OCI-LY3 (cell line): ENCODE measurements at regions not wholly inside any gene's neighbourhood (a gene's known extent, or its start where the extent isn't known, plus 50 kb on each side); places are given as distances from the start of the nearest gene placed in this dataset.

Source experiments
- H2AFZ ChIP-seq: fragments of 200-600, 300-600 bp; shearing (Covaris generic); 2 replicates; pipeline ENCODE4 v1.6.0; 2014; ENCODE audit warnings: antibody characterized with exemption, low read depth, low read length
- H3K27ac ChIP-seq: fragments of 200-600, 300-600 bp; sonication (generic); 2 replicates; pipeline ENCODE4 v1.5.1; 2014; ENCODE audit warnings: mild to moderate bottlenecking, low read length, moderate library complexity, mixed read lengths
- H3K27me3 ChIP-seq: fragments of 200-600, 300-600 bp; sonication (generic); 2 replicates; pipeline ENCODE4 v1.6.1; 2014; ENCODE audit warnings: low read depth, low read length, mixed read lengths
- H3K36me3 ChIP-seq: fragments of 200-600, 300-600 bp; sonication (generic); replicated peaks from 2 replicates; pipeline ENCODE3; 2014; ENCODE audit warnings: low read depth, low read length, mixed read lengths
- H3K4me1 ChIP-seq: fragments of 300-600, 200-600 bp; sonication (generic); 2 replicates; pipeline ENCODE4 v1.6.1; 2014; ENCODE audit warnings: low read length, mixed read lengths
- H3K4me2 ChIP-seq: fragments of 200-600, 300-600 bp; sonication (generic); 2 replicates; pipeline ENCODE4 v1.6.1; 2014; ENCODE audit warnings: low read length, mixed read lengths
- H3K4me3 ChIP-seq: fragments of 300-600, 200-600 bp; sonication (generic); 2 replicates; pipeline ENCODE4 v1.5.1; 2014; ENCODE audit warnings: antibody characterized with exemption, mild to moderate bottlenecking, low read length, moderate library complexity
- H3K79me2 ChIP-seq: fragments of 300-600, 200-600 bp; shearing (Covaris generic); 2 replicates; pipeline ENCODE4 v1.6.1; 2014; ENCODE audit warnings: mild to moderate bottlenecking, low read length, mixed read lengths
- H3K9ac ChIP-seq: fragments of 300-600, 200-600 bp; shearing (Covaris generic); 2 replicates; pipeline ENCODE4 v1.6.0; 2014; ENCODE audit warnings: mild to moderate bottlenecking, low read length, moderate library complexity
- H3K9me3 ChIP-seq: fragments of 200-600, 300-600 bp; shearing (Covaris generic); 2 replicates; pipeline ENCODE4 v1.6.1; 2014; ENCODE audit warnings: low read length, mixed read lengths; ENCODE audit not compliant: insufficient read depth
- H4K20me1 ChIP-seq: fragments of 200-600, 300-600 bp; sonication (generic); 2 replicates; pipeline ENCODE4 v1.6.1; 2016; ENCODE audit warnings: low read length, mixed read lengths; ENCODE audit not compliant: insufficient read depth
- EZH2phosphoT487 ChIP-seq: fragments of 200-600 bp; shearing (Covaris generic); IDR thresholded peaks from 2 replicates; pipeline ENCODE4 v1.6.1; 2018; ENCODE audit warnings: antibody characterized with exemption, mixed run types, low read depth
- TF ChIP-seq, protein P1 (sequence below): fragments of 200-600, 300-600 bp; sonication (generic); IDR thresholded peaks from 2 replicates; pipeline ENCODE4 v1.5.1; 2014; ENCODE audit warnings: antibody characterized with exemption, low read length, low read depth

GRCh38 chr12:76240281-76240680 is 107.9 kb downstream of the BBS10 start:
- Histone ChIP-seq H3K4me1 (no peaks in the 10 kb centered on the region), H3K9ac (no peak overlapping the region), H4K20me1 (no peaks in the 10 kb centered on the region), H3K4me3 (no peak overlapping the region), H3K27me3 (no peaks in the 10 kb centered on the region), H3K9me3 (no peaks in the 10 kb centered on the region), H3K79me2 (no peaks in the 10 kb centered on the region), H3K27ac (no peak overlapping the region), H3K4me2 (no peak overlapping the region), H3K36me3 (no peaks in the 10 kb centered on the region), H2AFZ (no peak overlapping the region)
- TF ChIP-seq, protein P1, sequence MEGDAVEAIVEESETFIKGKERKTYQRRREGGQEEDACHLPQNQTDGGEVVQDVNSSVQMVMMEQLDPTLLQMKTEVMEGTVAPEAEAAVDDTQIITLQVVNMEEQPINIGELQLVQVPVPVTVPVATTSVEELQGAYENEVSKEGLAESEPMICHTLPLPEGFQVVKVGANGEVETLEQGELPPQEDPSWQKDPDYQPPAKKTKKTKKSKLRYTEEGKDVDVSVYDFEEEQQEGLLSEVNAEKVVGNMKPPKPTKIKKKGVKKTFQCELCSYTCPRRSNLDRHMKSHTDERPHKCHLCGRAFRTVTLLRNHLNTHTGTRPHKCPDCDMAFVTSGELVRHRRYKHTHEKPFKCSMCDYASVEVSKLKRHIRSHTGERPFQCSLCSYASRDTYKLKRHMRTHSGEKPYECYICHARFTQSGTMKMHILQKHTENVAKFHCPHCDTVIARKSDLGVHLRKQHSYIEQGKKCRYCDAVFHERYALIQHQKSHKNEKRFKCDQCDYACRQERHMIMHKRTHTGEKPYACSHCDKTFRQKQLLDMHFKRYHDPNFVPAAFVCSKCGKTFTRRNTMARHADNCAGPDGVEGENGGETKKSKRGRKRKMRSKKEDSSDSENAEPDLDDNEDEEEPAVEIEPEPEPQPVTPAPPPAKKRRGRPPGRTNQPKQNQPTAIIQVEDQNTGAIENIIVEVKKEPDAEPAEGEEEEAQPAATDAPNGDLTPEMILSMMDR: no peak
- TF ChIP-seq EZH2phosphoT487: no peak

GRCh38 chr12:76238688-76239087 is 109.5 kb downstream of the BBS10 start:
- Histone ChIP-seq H3K4me2 (no peak overlapping the region), H3K9me3 (no peaks in the 10 kb centered on the region), H3K9ac (no peak overlapping the region), H3K4me1 (no peaks in the 10 kb centered on the region), H3K79me2 (no peaks in the 10 kb centered on the region), H3K4me3 (no peak overlapping the region), H4K20me1 (no peaks in the 10 kb centered on the region), H3K36me3 (no peaks in the 10 kb centered on the region), H3K27ac (no peak overlapping the region), H2AFZ (no peak overlapping the region), H3K27me3 (no peaks in the 10 kb centered on the region)
- TF ChIP-seq, protein P1: no peak
- TF ChIP-seq EZH2phosphoT487: no peak

DNA sequence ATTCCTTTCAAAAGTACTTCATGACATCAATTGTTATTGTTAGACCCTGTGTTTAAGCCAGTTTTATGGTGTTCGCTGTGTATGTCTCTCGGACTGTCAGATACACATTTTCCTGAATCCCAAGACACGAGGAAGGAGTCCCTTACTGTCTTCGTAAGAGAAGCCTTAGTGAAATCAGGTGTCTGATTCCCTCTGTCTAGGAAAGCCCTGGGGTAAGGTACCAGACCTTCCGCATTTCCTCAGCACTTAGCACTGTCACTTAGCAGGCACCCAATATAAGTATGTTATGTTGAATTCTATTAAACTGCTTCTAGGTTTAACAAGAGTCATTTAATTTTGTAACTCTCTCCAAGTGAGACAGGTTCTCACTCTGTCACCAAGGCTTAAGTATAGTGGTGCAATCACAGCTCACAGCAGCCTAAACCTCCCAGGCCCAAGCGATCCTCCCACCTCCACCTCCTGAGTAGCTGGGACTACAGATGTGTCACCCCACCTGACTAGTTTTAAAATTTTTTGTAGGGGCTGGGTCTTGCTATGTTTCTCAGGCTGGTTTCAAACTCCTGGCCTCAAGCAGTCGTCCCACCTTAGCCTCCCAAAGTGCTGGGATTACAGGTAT is 111.0 kb downstream of the BBS10 start:
- Histone ChIP-seq H3K4me1 (no peaks in the 10 kb centered on the region), H3K9ac (no peak overlapping the region), H3K27me3 (no peaks in the 10 kb centered on the region), H3K79me2 (no peaks in the 10 kb centered on the region), H3K4me2 (no peak overlapping the region), H3K27ac (no peak overlapping the region), H2AFZ (no peak overlapping the region), H3K36me3 (no peaks in the 10 kb centered on the region), H4K20me1 (no peaks in the 10 kb centered on the region), H3K9me3 (no peaks in the 10 kb centered on the region), H3K4me3 (no peak overlapping the region)
- TF ChIP-seq, protein P1: no peak
- TF ChIP-seq EZH2phosphoT487: no peak

- TF ChIP-seq, protein P1: no peak
- TF ChIP-seq EZH2phosphoT487: no peak
- H3K79me2 ChIP-seq: no peaks in the 10 kb centered on the region
- H3K9ac ChIP-seq: no peak overlapping the region
- H3K36me3 ChIP-seq: no peaks in the 10 kb centered on the region
- no peaks in the 10 kb centered on the region for H3K27me3 ChIP-seq
- no peak overlapping the region for H3K4me2 ChIP-seq
- H4K20me1 ChIP-seq: no peaks in the 10 kb centered on the region
- no peaks in the 10 kb centered on the region for H3K4me1 ChIP-seq
- no peaks in the 10 kb centered on the region for H3K9me3 ChIP-seq
- H3K27ac ChIP-seq: no peak overlapping the region
- no peak overlapping the region for H3K4me3 ChIP-seq
- no peak overlapping the region for H2AFZ ChIP-seq
Observed at GRCh38 chr12:76236640-76237039, 111.6 kb downstream of the BBS10 start.
